ENCODE measurements at regions not wholly inside any gene's neighbourhood (a gene's known extent, or its start where the extent isn't known, plus 50 kb on each side); places are given as distances from the start of the nearest gene placed in this dataset.

- TF ChIP-seq, protein P1, sequence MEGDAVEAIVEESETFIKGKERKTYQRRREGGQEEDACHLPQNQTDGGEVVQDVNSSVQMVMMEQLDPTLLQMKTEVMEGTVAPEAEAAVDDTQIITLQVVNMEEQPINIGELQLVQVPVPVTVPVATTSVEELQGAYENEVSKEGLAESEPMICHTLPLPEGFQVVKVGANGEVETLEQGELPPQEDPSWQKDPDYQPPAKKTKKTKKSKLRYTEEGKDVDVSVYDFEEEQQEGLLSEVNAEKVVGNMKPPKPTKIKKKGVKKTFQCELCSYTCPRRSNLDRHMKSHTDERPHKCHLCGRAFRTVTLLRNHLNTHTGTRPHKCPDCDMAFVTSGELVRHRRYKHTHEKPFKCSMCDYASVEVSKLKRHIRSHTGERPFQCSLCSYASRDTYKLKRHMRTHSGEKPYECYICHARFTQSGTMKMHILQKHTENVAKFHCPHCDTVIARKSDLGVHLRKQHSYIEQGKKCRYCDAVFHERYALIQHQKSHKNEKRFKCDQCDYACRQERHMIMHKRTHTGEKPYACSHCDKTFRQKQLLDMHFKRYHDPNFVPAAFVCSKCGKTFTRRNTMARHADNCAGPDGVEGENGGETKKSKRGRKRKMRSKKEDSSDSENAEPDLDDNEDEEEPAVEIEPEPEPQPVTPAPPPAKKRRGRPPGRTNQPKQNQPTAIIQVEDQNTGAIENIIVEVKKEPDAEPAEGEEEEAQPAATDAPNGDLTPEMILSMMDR (conservative IDR thresholded peaks at IDR 0.05; ENCODE audit: low read depth, low read length), result no peak
- TF ChIP-seq EZH2 (IDR thresholded peaks at IDR 0.05; ENCODE audit: low read length, unreplicated experiment) (no peak), EZH2phosphoT487 (IDR thresholded peaks at IDR 0.05; ENCODE audit: borderline replicate concordance, low read length) (no peak)
These were observed 593.8 kb upstream of the GBE1 start for GRCh38 chr3:82355228-82355627.

Measured in PC-3 (cell line).